ENCODE measurements at regions not wholly inside any gene's neighbourhood (a gene's known extent, or its start where the extent isn't known, plus 50 kb on each side); places are given as distances from the start of the nearest gene placed in this dataset.

DNA sequence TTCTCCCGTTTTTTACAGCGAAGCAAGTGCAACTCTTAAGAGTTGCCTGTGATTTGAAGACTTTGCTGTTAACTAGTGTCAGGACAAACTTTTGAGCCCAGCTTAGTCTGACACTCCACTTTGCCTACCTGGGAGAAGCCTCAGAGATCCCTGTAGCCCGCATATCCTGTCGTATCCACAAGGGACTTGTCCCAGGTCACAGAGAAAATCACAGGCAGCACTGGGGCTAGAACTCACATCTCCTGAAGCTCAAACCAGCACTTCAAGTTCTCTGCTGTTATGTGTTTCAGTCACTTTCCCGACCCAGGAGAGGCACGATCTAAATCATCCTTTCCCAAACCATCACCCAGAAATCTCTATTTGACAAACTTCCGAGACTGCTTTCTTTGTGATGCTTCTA lies 584.5 kb downstream of the ACTL7B start:
- Mint-ChIP-seq H3K4me1 (peaks cover 32% of the 10 kb centered on the region), H3K9me3 (no peaks in the 10 kb centered on the region), H3K4me3 (no peak overlapping the region), H3K36me3 (ENCODE audit: low read depth) (no peaks in the 10 kb centered on the region), H3K27me3 (ENCODE audit: low read depth, poor library complexity) (peaks cover 10% of the 10 kb centered on the region), H3K27ac (no peak overlapping the region)
- no peak for DNase-seq
- TF ChIP-seq, protein P1, sequence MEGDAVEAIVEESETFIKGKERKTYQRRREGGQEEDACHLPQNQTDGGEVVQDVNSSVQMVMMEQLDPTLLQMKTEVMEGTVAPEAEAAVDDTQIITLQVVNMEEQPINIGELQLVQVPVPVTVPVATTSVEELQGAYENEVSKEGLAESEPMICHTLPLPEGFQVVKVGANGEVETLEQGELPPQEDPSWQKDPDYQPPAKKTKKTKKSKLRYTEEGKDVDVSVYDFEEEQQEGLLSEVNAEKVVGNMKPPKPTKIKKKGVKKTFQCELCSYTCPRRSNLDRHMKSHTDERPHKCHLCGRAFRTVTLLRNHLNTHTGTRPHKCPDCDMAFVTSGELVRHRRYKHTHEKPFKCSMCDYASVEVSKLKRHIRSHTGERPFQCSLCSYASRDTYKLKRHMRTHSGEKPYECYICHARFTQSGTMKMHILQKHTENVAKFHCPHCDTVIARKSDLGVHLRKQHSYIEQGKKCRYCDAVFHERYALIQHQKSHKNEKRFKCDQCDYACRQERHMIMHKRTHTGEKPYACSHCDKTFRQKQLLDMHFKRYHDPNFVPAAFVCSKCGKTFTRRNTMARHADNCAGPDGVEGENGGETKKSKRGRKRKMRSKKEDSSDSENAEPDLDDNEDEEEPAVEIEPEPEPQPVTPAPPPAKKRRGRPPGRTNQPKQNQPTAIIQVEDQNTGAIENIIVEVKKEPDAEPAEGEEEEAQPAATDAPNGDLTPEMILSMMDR (IDR thresholded peaks at IDR 0.05), result no peak

DNA sequence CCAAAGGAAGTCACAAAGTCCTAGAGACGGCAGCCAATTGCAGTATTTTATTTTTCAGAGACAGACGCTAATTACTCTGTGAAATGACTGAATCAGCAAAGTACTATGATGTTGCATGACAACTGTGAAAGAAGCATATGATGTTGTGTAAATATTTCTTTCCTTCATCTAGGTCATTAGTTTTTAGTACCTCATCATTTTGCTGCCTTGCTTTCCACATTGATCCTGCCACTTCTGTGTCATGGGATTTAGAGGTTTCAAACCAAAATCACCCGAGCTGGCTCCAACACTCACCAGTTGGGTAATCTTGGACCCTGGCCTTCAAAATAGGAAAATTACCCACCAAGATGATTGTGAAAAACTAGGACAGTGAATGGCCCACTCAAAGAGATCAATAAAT lies 585.2 kb downstream of the ACTL7B start:
- H3K9me3 Mint-ChIP-seq, result no peaks in the 10 kb centered on the region
- H3K27me3 Mint-ChIP-seq (ENCODE audit: low read depth, poor library complexity), result peaks cover 10% of the 10 kb centered on the region
- TF ChIP-seq, protein P1 (IDR thresholded peaks at IDR 0.05), result no peak
- no peak overlapping the region for H3K4me3 Mint-ChIP-seq
- H3K27ac Mint-ChIP-seq, result no peak overlapping the region
- H3K36me3 Mint-ChIP-seq (ENCODE audit: low read depth), result no peaks in the 10 kb centered on the region
- H3K4me1 Mint-ChIP-seq, result peaks cover 32% of the 10 kb centered on the region
- no peak for DNase-seq

DNA sequence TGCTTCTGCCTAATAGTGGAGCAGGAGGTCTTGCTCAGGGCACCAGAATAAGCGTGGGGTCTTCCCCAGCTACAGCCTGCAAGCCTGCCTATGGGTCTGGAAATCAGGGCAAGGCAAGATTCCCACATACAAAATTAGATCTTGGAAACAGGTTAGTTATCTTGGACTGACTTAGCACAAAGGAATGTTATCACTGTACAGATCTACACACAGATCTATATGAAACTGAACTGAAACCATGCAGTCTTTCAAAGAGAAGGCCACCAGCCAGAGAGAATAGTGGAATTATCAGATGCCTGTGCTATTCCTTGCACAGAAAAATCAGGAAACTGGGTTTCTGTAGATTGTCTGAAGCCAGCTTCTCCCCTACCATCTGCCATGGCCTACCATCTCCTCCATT lies 585.7 kb downstream of the ACTL7B start:
- no peak for DNase-seq
- TF ChIP-seq, protein P1 (IDR thresholded peaks at IDR 0.05), result no peak
- Mint-ChIP-seq H3K9me3 (no peaks in the 10 kb centered on the region), H3K27me3 (ENCODE audit: low read depth, poor library complexity) (peaks cover 10% of the 10 kb centered on the region), H3K36me3 (ENCODE audit: low read depth) (no peaks in the 10 kb centered on the region), H3K27ac (no peak overlapping the region), H3K4me3 (no peak overlapping the region), H3K4me1 (peaks cover 32% of the 10 kb centered on the region)

DNA sequence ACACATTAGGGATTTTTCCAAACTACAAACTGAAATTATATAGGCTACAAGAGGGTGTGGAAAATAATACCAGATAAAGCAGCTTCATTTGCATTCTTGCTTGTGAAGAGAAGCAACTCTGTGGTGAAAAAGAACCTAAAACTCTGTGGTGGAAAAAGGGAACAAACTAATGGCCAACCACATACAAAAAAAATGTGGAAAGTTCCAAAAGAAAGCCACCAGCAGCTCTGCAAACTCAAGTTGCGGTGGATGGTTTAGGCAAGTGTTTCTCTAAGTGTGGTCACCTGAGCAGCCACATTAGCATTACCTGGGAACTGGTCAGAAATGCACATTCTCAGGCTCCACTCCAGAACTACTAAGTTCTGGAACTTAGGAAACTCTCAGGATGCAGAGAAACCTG lies 586.4 kb downstream of the ACTL7B start:
- peaks cover 10% of the 10 kb centered on the region for H3K27me3 Mint-ChIP-seq (ENCODE audit: low read depth, poor library complexity)
- H3K27ac Mint-ChIP-seq, result no peak overlapping the region
- DNase-seq, result no peak
- H3K36me3 Mint-ChIP-seq (ENCODE audit: low read depth), result no peaks in the 10 kb centered on the region
- H3K4me3 Mint-ChIP-seq, result no peak overlapping the region
- TF ChIP-seq, protein P1 (IDR thresholded peaks at IDR 0.05), result no peak
- H3K9me3 Mint-ChIP-seq, result no peaks in the 10 kb centered on the region
- peaks cover 32% of the 10 kb centered on the region for H3K4me1 Mint-ChIP-seq

DNA sequence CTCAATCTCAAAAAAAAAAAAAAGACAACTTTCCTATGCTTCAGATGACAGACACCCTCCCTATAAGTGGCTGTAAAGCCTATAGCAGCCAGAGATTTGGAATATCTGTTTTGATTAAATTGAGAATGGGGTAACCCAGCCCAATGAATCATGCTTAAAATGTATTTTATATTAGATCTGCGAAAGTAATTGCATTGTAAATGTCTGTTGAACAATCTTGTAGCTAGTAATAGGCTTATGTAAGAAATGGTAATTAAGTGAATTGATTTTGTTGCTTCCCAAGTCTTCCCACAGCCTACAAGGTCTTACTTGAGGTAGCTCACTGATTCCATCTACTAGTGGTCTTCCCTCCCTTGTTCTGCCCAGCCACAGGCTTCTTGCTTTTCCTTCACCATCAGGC lies 590.7 kb downstream of the ACTL7B start:
- no peaks in the 10 kb centered on the region for H3K36me3 Mint-ChIP-seq (ENCODE audit: low read depth)
- H3K4me3 Mint-ChIP-seq, result no peak overlapping the region

DNA sequence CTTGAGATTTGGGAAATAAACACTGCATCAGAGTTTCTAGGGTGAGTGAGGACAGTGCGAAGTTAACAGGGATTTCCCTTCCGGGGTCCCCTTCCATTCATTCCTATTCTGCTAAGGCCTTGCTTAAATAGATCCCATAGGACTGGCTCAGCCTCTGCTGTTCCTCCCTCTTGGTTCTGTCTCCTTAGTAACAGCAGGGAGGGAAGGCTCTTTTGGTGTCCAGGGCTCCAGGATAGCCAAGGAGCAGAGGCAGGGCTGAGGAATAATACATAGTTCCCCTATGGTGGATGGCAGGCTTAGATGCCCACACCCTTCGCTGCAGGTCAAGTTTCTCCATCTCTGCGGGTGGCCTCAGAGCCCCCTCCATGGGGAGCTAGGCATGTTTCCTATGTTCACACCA lies 591.7 kb downstream of the ACTL7B start:
- no peaks in the 10 kb centered on the region for H3K9me3 Mint-ChIP-seq
- H3K27me3 Mint-ChIP-seq (ENCODE audit: low read depth, poor library complexity), result peaks cover 7% of the 10 kb centered on the region
- TF ChIP-seq, protein P1 (IDR thresholded peaks at IDR 0.05), result no peak
- no peak overlapping the region for H3K4me3 Mint-ChIP-seq
- no peaks in the 10 kb centered on the region for H3K36me3 Mint-ChIP-seq (ENCODE audit: low read depth)
- no peak overlapping the region for H3K27ac Mint-ChIP-seq
- peaks cover 10% of the 10 kb centered on the region for H3K4me1 Mint-ChIP-seq
- no peak for DNase-seq

More for the DNA sequence above, 590.7 kb downstream of the ACTL7B start:
- TF ChIP-seq, protein P1 (IDR thresholded peaks at IDR 0.05), result no peak
- Mint-ChIP-seq H3K27ac (no peak overlapping the region), H3K4me1 (peaks cover 10% of the 10 kb centered on the region), H3K9me3 (no peaks in the 10 kb centered on the region), H3K27me3 (ENCODE audit: low read depth, poor library complexity) (peaks cover 8% of the 10 kb centered on the region)
- no peak for DNase-seq

Measured in nephron progenitor cell (in vitro differentiated cells).